ENCODE measurements at regions not wholly inside any gene's neighbourhood (a gene's known extent, or its start where the extent isn't known, plus 50 kb on each side); places are given as distances from the start of the nearest gene placed in this dataset.

- no peaks in the 10 kb centered on the region for H3K4me1 Mint-ChIP-seq
- Histone ChIP-seq H3K9me3 (replicated peaks in 1 of 2; ENCODE audit: control insufficient read depth in 1 of 2, insufficient read depth in 1 of 2, low read length in 2 of 2) (peaks cover 0 to 8% of the 10 kb centered on the region in 2 donors), H2AFZ (ENCODE audit: insufficient read depth, low read depth, low read length, poor library complexity, severe bottlenecking) (no peak overlapping the region), H3K9ac (ENCODE audit: insufficient read depth, low read length, poor library complexity, severe bottlenecking) (no peak overlapping the region), H3K79me2 (ENCODE audit: insufficient read depth, low read length) (no peaks in the 10 kb centered on the region), H3K4me2 (replicated peaks; ENCODE audit: extremely low read depth, low read length, poor library complexity, severe bottlenecking) (no peak overlapping the region), H3K36me3 (replicated peaks in 1 of 2; ENCODE audit: control insufficient read depth in 1 of 2, insufficient read depth in 2 of 2, low read length in 2 of 2) (no peaks in the 10 kb centered on the region), H3K27me3 (ENCODE audit: control insufficient read depth in 2 of 2, insufficient read depth in 2 of 2, low read length in 2 of 2) (no peaks in the 10 kb centered on the region), H4K20me1 (ENCODE audit: insufficient read depth, low read length) (no peaks in the 10 kb centered on the region), H3K27ac (ENCODE audit: low read depth in 1 of 2, low read length in 2 of 2) (no peak overlapping the region), H3K4me3 (replicated peaks in 1 of 3; ENCODE audit: low read depth in 2 of 3, low read length in 3 of 3) (no peak overlapping the region), H3K4me1 (ENCODE audit: control insufficient read depth in 1 of 2, insufficient read depth in 2 of 2, low read length in 2 of 2) (no peaks in the 10 kb centered on the region)
- H3K9me3 Mint-ChIP-seq = peaks cover 6 to 20% (median 12%) of the 10 kb centered on the region in 7 donors
- intact Hi-C loops (cut with micrococcal nuclease) = no loop called here
- H3K27ac Mint-ChIP-seq = no peak overlapping the region
- no peak overlapping the region for H3K4me3 Mint-ChIP-seq
- H3K36me3 Mint-ChIP-seq = no peaks in the 10 kb centered on the region
- H3K27me3 Mint-ChIP-seq (ENCODE audit: low read depth in 3 of 3) = peaks cover 13 to 30% (median 14%) of the 10 kb centered on the region in 3 donors
- no peak for DNase-seq
- no peak for TF ChIP-seq CTCF (IDR thresholded peaks at IDR 0.05)
- 91% methylated on average over 1 of the region's 1 CpG for WGBS (ENCODE audit: insufficient coverage)
Observed at GRCh38 chr20:21609981-21610380, 95.5 kb upstream of the PAX1 start.

- intact Hi-C loops (cut with micrococcal nuclease) = no loop called here
- Histone ChIP-seq H3K79me2 (ENCODE audit: insufficient read depth, low read length) (no peaks in the 10 kb centered on the region), H3K27me3 (ENCODE audit: control insufficient read depth in 2 of 2, insufficient read depth in 2 of 2, low read length in 2 of 2) (no peaks in the 10 kb centered on the region), H3K36me3 (replicated peaks in 1 of 2; ENCODE audit: control insufficient read depth in 1 of 2, insufficient read depth in 2 of 2, low read length in 2 of 2) (no peaks in the 10 kb centered on the region), H3K4me3 (replicated peaks in 1 of 3; ENCODE audit: low read depth in 2 of 3, low read length in 3 of 3) (no peak overlapping the region), H4K20me1 (ENCODE audit: insufficient read depth, low read length) (no peaks in the 10 kb centered on the region), H3K27ac (ENCODE audit: low read depth in 1 of 2, low read length in 2 of 2) (no peak overlapping the region), H3K4me2 (replicated peaks; ENCODE audit: extremely low read depth, low read length, poor library complexity, severe bottlenecking) (no peak overlapping the region), H3K4me1 (ENCODE audit: control insufficient read depth in 1 of 2, insufficient read depth in 2 of 2, low read length in 2 of 2) (no peaks in the 10 kb centered on the region), H2AFZ (ENCODE audit: insufficient read depth, low read depth, low read length, poor library complexity, severe bottlenecking) (no peak overlapping the region), H3K9me3 (replicated peaks in 1 of 2; ENCODE audit: control insufficient read depth in 1 of 2, insufficient read depth in 1 of 2, low read length in 2 of 2) (peaks cover 0 to 8% of the 10 kb centered on the region in 2 donors), H3K9ac (ENCODE audit: insufficient read depth, low read length, poor library complexity, severe bottlenecking) (no peak overlapping the region)
- H3K4me1 Mint-ChIP-seq = no peaks in the 10 kb centered on the region
- H3K27ac Mint-ChIP-seq = no peak overlapping the region
- no peak for TF ChIP-seq CTCF (IDR thresholded peaks at IDR 0.05)
- H3K27me3 Mint-ChIP-seq (ENCODE audit: low read depth in 3 of 3) = peaks cover 10 to 28% (median 12%) of the 10 kb centered on the region in 3 donors
- peaks cover 6 to 25% (median 12%) of the 10 kb centered on the region in 7 donors for H3K9me3 Mint-ChIP-seq
- WGBS (ENCODE audit: insufficient coverage) = 92% methylated on average over 3 of the region's 3 CpGs
- no peaks in the 10 kb centered on the region for H3K36me3 Mint-ChIP-seq
- no peak overlapping the region for H3K4me3 Mint-ChIP-seq
- no peak for DNase-seq
Observed at GRCh38 chr20:21609221-21609620, 95.4 kb upstream of the NKX2-2 start.

All from CD14-positive monocyte (primary cell).